Neural progenitor cell (in vitro differentiated cells): ENCODE measurements at regions not wholly inside any gene's neighbourhood (a gene's known extent, or its start where the extent isn't known, plus 50 kb on each side); places are given as distances from the start of the nearest gene placed in this dataset.

Source experiments
- DNase-seq: peaks from one replicate; pipeline ENCODE4 v3.0.0-alpha.2; 2016; ENCODE audit warnings: low spot score
- H2AFZ ChIP-seq: fragments of 200-600 bp; sonication (generic); replicated peaks from 2 replicates; pipeline ENCODE4 v1.6.1; 2016; ENCODE audit warnings: antibody characterized with exemption
- H3F3A ChIP-seq: fragments of 200-600 bp; sonication (generic); 2 replicates; pipeline ENCODE4 v1.6.1; 2016; ENCODE audit warnings: antibody characterized with exemption, low read depth
- H3K27ac ChIP-seq: fragments of 200-600 bp; sonication (generic); 2 replicates; pipeline ENCODE4 v1.5.1; 2016; ENCODE audit warnings: mild to moderate bottlenecking
- H3K27me3 ChIP-seq: fragments of 200-600 bp; sonication (generic); 2 replicates; pipeline ENCODE4 v1.6.1; 2016; ENCODE audit warnings: mild to moderate bottlenecking, moderate library complexity
- H3K36me3 ChIP-seq: fragments of 200-600 bp; sonication (generic); 2 replicates; pipeline ENCODE4 v1.5.1; 2016
- H3K4me1 ChIP-seq: fragments of 200-600 bp; sonication (generic); 2 replicates; pipeline ENCODE4 v1.6.1; 2016; ENCODE audit warnings: mixed run types
- H3K4me2 ChIP-seq: fragments of 200-600 bp; sonication (generic); 2 replicates; pipeline ENCODE4 v1.6.1; 2016
- H3K4me3 ChIP-seq: fragments of 200-600 bp; sonication (generic); 2 replicates; pipeline ENCODE4 v1.5.1; 2016
- H3K79me2 ChIP-seq: fragments of 200-600 bp; sonication (generic); 2 replicates; pipeline ENCODE4 v1.6.1; 2016; ENCODE audit warnings: low read depth
- H3K9ac ChIP-seq: fragments of 200-600 bp; sonication (generic); 2 replicates; pipeline ENCODE4 v1.6.1; 2016
- H3K9me3 ChIP-seq: fragments of 200-600 bp; sonication (generic); 2 replicates; pipeline ENCODE4 v1.5.1; 2016; ENCODE audit warnings: low read depth
- H4K20me1 ChIP-seq: fragments of 200-600 bp; sonication (generic); 2 replicates; pipeline ENCODE4 v1.6.1; 2016; ENCODE audit warnings: low read depth
- H3K27ac Mint-ChIP-seq: 3 replicates; pipeline ENCODE4 v1.8.0; 2021; ENCODE audit warnings: mixed read lengths
- H3K27me3 Mint-ChIP-seq: 2 replicates; pipeline ENCODE4 v1.8.0; 2022; ENCODE audit warnings: low read depth, mild to moderate bottlenecking, inconsistent platforms, moderate library complexity, mixed read lengths; ENCODE audit not compliant: insufficient read depth
- H3K36me3 Mint-ChIP-seq: 3 replicates; pipeline ENCODE4 v1.8.0; 2021; ENCODE audit warnings: mixed read lengths
- H3K4me1 Mint-ChIP-seq: 3 replicates; pipeline ENCODE4 v1.8.0; 2021; ENCODE audit warnings: mixed read lengths
- H3K4me3 Mint-ChIP-seq: 3 replicates; pipeline ENCODE4 v1.8.0; 2021; ENCODE audit warnings: mild to moderate bottlenecking, moderate library complexity, mixed read lengths
- H3K9me3 Mint-ChIP-seq: 3 replicates; pipeline ENCODE4 v1.8.0; 2020; ENCODE audit warnings: mixed read lengths
- EZH2 ChIP-seq: fragments of 200-600 bp; sonication (generic); IDR thresholded peaks from 2 replicates; pipeline ENCODE4 v1.6.1; 2017; ENCODE audit warnings: antibody characterized with exemption, mild to moderate bottlenecking, moderate library complexity
- EZH2phosphoT487 ChIP-seq: fragments of 200-600 bp; sonication (generic); IDR thresholded peaks from 2 replicates; pipeline ENCODE4 v1.6.1; 2017; ENCODE audit warnings: antibody characterized with exemption
- TF ChIP-seq, protein P1 (sequence below): fragments of 200-600 bp; sonication (generic); IDR thresholded peaks from 2 replicates; pipeline ENCODE4 v1.5.1; 2017; ENCODE audit warnings: antibody characterized with exemption, mild to moderate bottlenecking

- Histone ChIP-seq H3K27me3 (no peaks in the 10 kb centered on the region), H3K9me3 (no peaks in the 10 kb centered on the region), H3K4me3 (no peak overlapping the region), H2AFZ (no peak overlapping the region), H3K4me2 (no peak overlapping the region), H3K27ac (no peak overlapping the region), H4K20me1 (no peaks in the 10 kb centered on the region), H3K79me2 (no peaks in the 10 kb centered on the region), H3K4me1 (no peaks in the 10 kb centered on the region), H3K36me3 (no peaks in the 10 kb centered on the region), H3F3A (no peaks in the 10 kb centered on the region), H3K9ac (no peak overlapping the region)
- TF ChIP-seq EZH2phosphoT487: no peak
- no peak for TF ChIP-seq EZH2
- TF ChIP-seq, protein P1, sequence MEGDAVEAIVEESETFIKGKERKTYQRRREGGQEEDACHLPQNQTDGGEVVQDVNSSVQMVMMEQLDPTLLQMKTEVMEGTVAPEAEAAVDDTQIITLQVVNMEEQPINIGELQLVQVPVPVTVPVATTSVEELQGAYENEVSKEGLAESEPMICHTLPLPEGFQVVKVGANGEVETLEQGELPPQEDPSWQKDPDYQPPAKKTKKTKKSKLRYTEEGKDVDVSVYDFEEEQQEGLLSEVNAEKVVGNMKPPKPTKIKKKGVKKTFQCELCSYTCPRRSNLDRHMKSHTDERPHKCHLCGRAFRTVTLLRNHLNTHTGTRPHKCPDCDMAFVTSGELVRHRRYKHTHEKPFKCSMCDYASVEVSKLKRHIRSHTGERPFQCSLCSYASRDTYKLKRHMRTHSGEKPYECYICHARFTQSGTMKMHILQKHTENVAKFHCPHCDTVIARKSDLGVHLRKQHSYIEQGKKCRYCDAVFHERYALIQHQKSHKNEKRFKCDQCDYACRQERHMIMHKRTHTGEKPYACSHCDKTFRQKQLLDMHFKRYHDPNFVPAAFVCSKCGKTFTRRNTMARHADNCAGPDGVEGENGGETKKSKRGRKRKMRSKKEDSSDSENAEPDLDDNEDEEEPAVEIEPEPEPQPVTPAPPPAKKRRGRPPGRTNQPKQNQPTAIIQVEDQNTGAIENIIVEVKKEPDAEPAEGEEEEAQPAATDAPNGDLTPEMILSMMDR: no peak
- H3K4me3 Mint-ChIP-seq: no peak overlapping the region
- no peaks in the 10 kb centered on the region for H3K4me1 Mint-ChIP-seq
- H3K36me3 Mint-ChIP-seq: no peaks in the 10 kb centered on the region
- H3K27ac Mint-ChIP-seq: no peak overlapping the region
- H3K9me3 Mint-ChIP-seq: peaks cover 3% of the 10 kb centered on the region
- DNase-seq: no peak
- peaks cover 6% of the 10 kb centered on the region for H3K27me3 Mint-ChIP-seq
Observed at GRCh38 chr16:50901062-50901461, 159.2 kb downstream of the CYLD start.

DNA sequence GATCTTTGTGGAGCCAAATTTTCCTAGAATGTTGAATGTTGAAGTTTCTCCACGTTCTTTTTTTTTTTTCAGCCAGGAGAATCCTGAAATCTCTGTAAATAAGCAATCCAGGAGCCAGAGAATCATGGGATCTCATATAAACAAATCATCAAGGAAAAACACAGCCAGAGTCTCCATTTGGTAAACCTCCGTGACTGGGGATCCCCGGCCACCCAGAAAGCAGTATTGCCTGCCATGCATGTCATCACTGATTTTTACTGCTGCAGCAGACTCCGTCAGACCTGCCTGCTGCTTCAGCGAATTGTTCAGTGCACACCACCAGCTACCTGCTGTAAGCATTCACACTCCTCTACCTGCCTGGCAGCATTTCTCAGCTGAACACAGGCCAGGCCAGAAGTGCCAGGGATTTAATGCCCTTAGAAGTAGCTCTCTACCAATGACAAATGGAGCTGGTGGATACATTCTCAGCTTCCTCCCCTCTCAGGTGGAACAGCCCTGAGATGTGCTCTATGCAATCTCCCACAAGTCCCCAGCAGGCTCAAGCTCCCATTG lies 158.6 kb downstream of the CYLD start:
- Mint-ChIP-seq H3K27me3 (peaks cover 6% of the 10 kb centered on the region), H3K36me3 (no peaks in the 10 kb centered on the region), H3K4me3 (no peak overlapping the region), H3K4me1 (no peaks in the 10 kb centered on the region), H3K9me3 (peaks cover 3% of the 10 kb centered on the region), H3K27ac (no peak overlapping the region)
- Histone ChIP-seq H3K4me2 (no peak overlapping the region), H4K20me1 (no peaks in the 10 kb centered on the region), H3K27me3 (no peaks in the 10 kb centered on the region), H3K4me1 (no peaks in the 10 kb centered on the region), H3K9ac (no peak overlapping the region), H3K4me3 (no peak overlapping the region), H3K36me3 (no peaks in the 10 kb centered on the region), H3K79me2 (no peaks in the 10 kb centered on the region), H3K9me3 (no peaks in the 10 kb centered on the region), H2AFZ (no peak overlapping the region), H3K27ac (no peak overlapping the region), H3F3A (no peaks in the 10 kb centered on the region)
- no peak for DNase-seq
- TF ChIP-seq EZH2phosphoT487 (no peak), EZH2 (no peak)
- TF ChIP-seq, protein P1: no peak

DNA sequence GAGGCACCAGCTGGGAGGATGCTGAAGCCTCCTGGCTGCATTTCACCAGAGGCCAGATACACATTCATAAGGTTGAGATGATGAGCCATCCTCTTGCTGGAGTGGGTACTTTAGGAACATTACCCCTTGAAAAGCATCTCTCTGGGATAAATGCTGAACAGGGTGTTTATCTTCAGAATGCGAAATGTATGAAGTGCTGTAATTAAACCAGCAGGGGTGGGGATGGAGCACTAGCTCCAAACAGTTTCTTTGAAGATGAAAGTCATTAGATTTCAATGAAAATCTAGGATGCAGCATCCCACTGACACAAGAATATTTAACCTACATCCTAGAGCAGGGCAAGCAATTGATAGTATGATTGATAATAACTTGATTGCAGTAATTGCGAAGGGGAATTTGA lies 158.1 kb downstream of the CYLD start:
- Histone ChIP-seq H3K4me3 (no peak overlapping the region), H3K27ac (no peak overlapping the region), H3K4me2 (no peak overlapping the region), H3K9ac (no peak overlapping the region), H3K36me3 (no peaks in the 10 kb centered on the region), H3K9me3 (no peaks in the 10 kb centered on the region), H3K4me1 (no peaks in the 10 kb centered on the region), H3K79me2 (no peaks in the 10 kb centered on the region), H3F3A (no peaks in the 10 kb centered on the region), H3K27me3 (no peaks in the 10 kb centered on the region), H4K20me1 (no peaks in the 10 kb centered on the region), H2AFZ (no peak overlapping the region)
- peaks cover 3% of the 10 kb centered on the region for H3K9me3 Mint-ChIP-seq
- TF ChIP-seq EZH2phosphoT487: no peak
- no peak for TF ChIP-seq EZH2
- TF ChIP-seq, protein P1: no peak
- peaks cover 6% of the 10 kb centered on the region for H3K27me3 Mint-ChIP-seq
- DNase-seq: no peak
- H3K27ac Mint-ChIP-seq: no peak overlapping the region
- H3K36me3 Mint-ChIP-seq: no peaks in the 10 kb centered on the region
- H3K4me1 Mint-ChIP-seq: no peaks in the 10 kb centered on the region
- H3K4me3 Mint-ChIP-seq: no peak overlapping the region
